ENCODE measurements at regions not wholly inside any gene's neighbourhood (a gene's known extent, or its start where the extent isn't known, plus 50 kb on each side); places are given as distances from the start of the nearest gene placed in this dataset.
"Not testable (repeated sequence)": the region's sequence is repeated elsewhere in the genome, so short reads cannot be mapped to it uniquely, and the experiment has no call there.

DNA sequence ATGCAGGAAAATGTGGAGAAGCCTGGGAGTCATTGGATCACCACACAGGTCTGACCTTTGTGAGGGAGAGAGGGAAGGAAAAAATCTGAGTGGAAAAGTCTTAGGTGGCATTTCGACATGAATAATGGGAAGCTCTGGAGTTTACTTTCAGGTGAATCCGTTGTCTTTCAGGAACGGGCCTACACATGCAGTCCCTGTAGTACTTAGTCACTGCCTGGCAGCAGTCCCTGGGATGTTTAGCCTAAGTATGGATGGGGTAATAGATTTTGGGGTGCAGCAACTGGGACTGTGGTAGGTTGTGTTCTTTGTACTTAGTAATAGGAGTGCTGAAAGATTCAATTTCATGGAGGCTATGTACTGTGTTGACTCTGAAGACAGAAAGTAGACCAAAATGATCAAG lies 227.5 kb upstream of the EPHA3 start:
- 67 to 88% (median 84%) methylated on average over 3 of the region's 3 CpGs for WGBS, 5 donors
- Histone ChIP-seq H3K27ac (no peak overlapping the region), H3K36me3 (no peaks in the 10 kb centered on the region), H3K9me3 (no peaks in the 10 kb centered on the region), H3K4me1 (no peaks in the 10 kb centered on the region), H3K4me3 (no peak overlapping the region), H3K27me3 (no peaks in the 10 kb centered on the region)
- TF ChIP-seq POLR2A (IDR thresholded peaks at IDR 0.05) (no peak), EP300 (IDR thresholded peaks at IDR 0.05) (no peak), POLR2AphosphoS5 (IDR thresholded peaks at IDR 0.05) (no peak), CTCF (IDR thresholded peaks at IDR 0.05) (no peak)
- DNase-seq: no peak
- intact Hi-C loops (cut with DNase I; ENCODE audit: low total_unique reads): no loop called here

GRCh38 chr3:88882121-88882520 lies 225.3 kb upstream of the EPHA3 start:
- intact Hi-C loops (cut with DNase I; ENCODE audit: low total_unique reads): no loop called here
- H3K36me3 ChIP-seq: no peaks in the 10 kb centered on the region
- H3K9me3 ChIP-seq: peaks cover 0 to 5% (median 0%) of the 10 kb centered on the region in 4 donors
- WGBS, 5 donors: 85 to 92% (median 90%) methylated on average over 2 of the region's 2 CpGs
- H3K4me1 ChIP-seq: no peaks in the 10 kb centered on the region
- no peak overlapping the region for H3K4me3 ChIP-seq
- TF ChIP-seq CTCF (IDR thresholded peaks at IDR 0.05) (no peak), EP300 (IDR thresholded peaks at IDR 0.05) (no peak)
- DNase-seq: no peak
- H3K27me3 ChIP-seq: no peaks in the 10 kb centered on the region
- no peak overlapping the region for H3K27ac ChIP-seq

DNA sequence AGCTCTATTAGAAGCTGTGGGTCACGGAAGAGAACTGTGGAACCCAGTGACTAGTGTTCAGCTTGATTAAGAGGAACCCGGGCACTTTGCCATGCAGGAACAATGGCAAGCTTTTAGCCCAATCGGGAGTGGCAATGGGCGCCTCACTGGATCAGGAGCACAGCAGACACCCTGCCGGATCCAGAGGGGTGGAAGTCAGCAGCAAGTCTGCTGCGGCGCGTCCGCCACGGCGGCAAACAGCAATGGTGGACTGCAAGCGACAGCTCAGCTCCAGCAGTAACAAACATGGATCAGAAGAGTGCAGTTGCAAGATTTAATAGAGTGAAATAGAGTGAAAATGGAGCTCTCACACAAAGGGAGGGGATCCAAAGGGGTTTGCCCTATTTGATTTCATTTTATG lies 220.8 kb upstream of the EPHA3 start:
- 83 to 93% (median 89%) methylated on average over 12 of the region's 12 CpGs for WGBS, 5 donors
- H3K4me3 ChIP-seq; DNase-seq; intact Hi-C loops (cut with DNase I; ENCODE audit: low total_unique reads); H3K27me3 ChIP-seq; H3K4me1 ChIP-seq; H3K36me3 ChIP-seq; H3K27ac ChIP-seq: not testable (repeated sequence)
- peaks cover 0 to 16% (median 0%) of the 10 kb centered on the region in 4 donors for H3K9me3 ChIP-seq

DNA sequence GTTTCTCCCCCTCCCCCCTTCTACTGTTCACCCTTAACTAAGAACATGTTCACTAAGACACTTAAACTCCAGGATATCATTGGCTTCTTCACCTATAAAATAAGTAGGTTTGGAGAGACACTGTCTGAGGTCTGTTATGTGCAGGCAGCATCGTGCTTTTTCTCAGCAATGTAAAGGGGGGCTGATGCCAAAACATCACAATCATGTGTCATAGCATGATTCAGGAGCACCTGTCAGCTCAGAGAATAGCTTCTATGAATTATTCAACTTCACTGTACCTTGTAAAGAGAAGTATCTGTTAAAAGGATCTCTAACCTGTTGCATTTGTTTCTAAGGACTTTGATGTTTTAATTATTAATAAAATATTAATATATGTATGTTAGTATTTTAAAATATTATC lies 211.4 kb upstream of the EPHA3 start:
- Histone ChIP-seq H3K36me3 (no peaks in the 10 kb centered on the region), H3K4me1 (no peaks in the 10 kb centered on the region), H3K9me3 (no peaks in the 10 kb centered on the region), H3K27me3 (no peaks in the 10 kb centered on the region), H3K4me3 (no peak overlapping the region), H3K27ac (no peak overlapping the region)
- intact Hi-C loops (cut with DNase I; ENCODE audit: low total_unique reads): no loop called here
- 68 to 88% (median 75%) methylated on average over 1 of the region's 1 CpG for WGBS, 5 donors
- DNase-seq: no peak
- TF ChIP-seq POLR2AphosphoS5 (IDR thresholded peaks at IDR 0.05) (no peak), CTCF (IDR thresholded peaks at IDR 0.05) (no peak), POLR2A (IDR thresholded peaks at IDR 0.05) (no peak), EP300 (IDR thresholded peaks at IDR 0.05) (no peak)

DNA sequence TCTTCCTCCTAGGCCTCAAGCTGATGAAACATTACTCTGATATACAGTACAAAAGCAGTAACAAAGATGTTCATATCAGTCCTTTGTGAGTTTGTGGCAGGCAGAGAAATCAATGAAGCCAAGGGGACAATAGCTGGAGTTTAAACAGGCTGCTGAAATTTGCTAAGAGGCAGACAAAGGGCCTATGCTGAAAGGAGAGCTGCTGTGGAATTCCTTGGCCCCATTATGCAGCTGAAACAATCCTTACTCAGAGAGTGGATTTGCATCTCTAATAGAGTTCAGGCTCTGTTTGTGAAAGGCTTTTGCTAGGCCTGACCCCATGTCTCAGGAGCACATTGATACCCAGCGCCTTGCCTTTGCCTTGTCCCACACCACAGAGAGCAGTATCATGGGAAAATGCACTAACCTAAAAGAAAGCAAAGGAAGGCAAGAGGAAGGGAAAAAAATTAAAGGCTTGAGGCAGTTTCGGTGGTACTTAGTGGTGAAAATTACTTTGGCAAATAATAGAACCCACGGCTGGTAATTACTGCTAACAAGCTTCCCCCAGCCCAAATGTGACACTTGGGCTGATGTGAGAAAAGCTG lies 195.0 kb upstream of the EPHA3 start:
- no peak for DNase-seq
- Histone ChIP-seq H3K4me3 (no peak overlapping the region), H3K36me3 (no peaks in the 10 kb centered on the region), H3K4me1 (no peaks in the 10 kb centered on the region), H3K27ac (no peak overlapping the region), H3K9me3 (no peaks in the 10 kb centered on the region), H3K27me3 (no peaks in the 10 kb centered on the region)
- no peak for TF ChIP-seq POLR2AphosphoS5 (IDR thresholded peaks at IDR 0.05)
- TF ChIP-seq POLR2A (IDR thresholded peaks at IDR 0.05): no peak
- TF ChIP-seq EP300 (IDR thresholded peaks at IDR 0.05): no peak
- TF ChIP-seq CTCF (IDR thresholded peaks at IDR 0.05): no peak
- intact Hi-C loops (cut with DNase I; ENCODE audit: low total_unique reads): no loop called here
- WGBS, 5 donors: 59 to 71% (median 67%) methylated on average over 3 of the region's 3 CpGs

All from stomach (tissue), 8 donors.